GM12873 (cell line): ENCODE measurements at regions not wholly inside any gene's neighbourhood (a gene's known extent, or its start where the extent isn't known, plus 50 kb on each side); places are given as distances from the start of the nearest gene placed in this dataset.

Experiments
- CTCF ChIP-seq: IDR thresholded peaks from 2 replicates; pipeline ENCODE4 v1.5.1; 2012; ENCODE audit warnings: low read depth, mild to moderate bottlenecking, moderate library complexity, low read length, control low read depth; ENCODE audit not compliant: insufficient read depth; ENCODE audit errors: missing control alignments

- no peak for TF ChIP-seq CTCF
Observed at GRCh38 chr21:34220556-34221195, 143.1 kb upstream of the KCNE2 start.

- no peak for TF ChIP-seq CTCF
Observed at GRCh38 chr21:34221331-34222030, 142.3 kb upstream of the KCNE2 start.

- no peak for TF ChIP-seq CTCF
Observed at GRCh38 chr21:34222031-34222335, 141.8 kb upstream of the KCNE2 start.

- TF ChIP-seq CTCF: no peak
Observed at GRCh38 chr21:34223376-34223775, 140.4 kb upstream of the KCNE2 start.

GRCh38 chr21:34227386-34227852, 136.4 kb upstream of the KCNE2 start:
- TF ChIP-seq CTCF: no peak

- TF ChIP-seq CTCF: no peak
Observed at GRCh38 chr21:34228792-34229191, 135.0 kb upstream of the KCNE2 start.

GRCh38 chr21:34229353-34229752, 134.5 kb upstream of the KCNE2 start:
- no peak for TF ChIP-seq CTCF
